Activated CD8-positive, alpha-beta memory T cell treated with anti-CD3 and anti-CD28 coated beads for 1 hour (primary cell): ENCODE measurements at regions not wholly inside any gene's neighbourhood (a gene's known extent, or its start where the extent isn't known, plus 50 kb on each side); places are given as distances from the start of the nearest gene placed in this dataset.

Experiments
- DNase-seq, 2 donors: peaks; one replicate each; pipeline ENCODE4 v3.0.0-alpha.2; 2020; ENCODE audit warnings: low read depth in 1 of 2; ENCODE audit errors: extremely low read depth in 1 of 2

DNA sequence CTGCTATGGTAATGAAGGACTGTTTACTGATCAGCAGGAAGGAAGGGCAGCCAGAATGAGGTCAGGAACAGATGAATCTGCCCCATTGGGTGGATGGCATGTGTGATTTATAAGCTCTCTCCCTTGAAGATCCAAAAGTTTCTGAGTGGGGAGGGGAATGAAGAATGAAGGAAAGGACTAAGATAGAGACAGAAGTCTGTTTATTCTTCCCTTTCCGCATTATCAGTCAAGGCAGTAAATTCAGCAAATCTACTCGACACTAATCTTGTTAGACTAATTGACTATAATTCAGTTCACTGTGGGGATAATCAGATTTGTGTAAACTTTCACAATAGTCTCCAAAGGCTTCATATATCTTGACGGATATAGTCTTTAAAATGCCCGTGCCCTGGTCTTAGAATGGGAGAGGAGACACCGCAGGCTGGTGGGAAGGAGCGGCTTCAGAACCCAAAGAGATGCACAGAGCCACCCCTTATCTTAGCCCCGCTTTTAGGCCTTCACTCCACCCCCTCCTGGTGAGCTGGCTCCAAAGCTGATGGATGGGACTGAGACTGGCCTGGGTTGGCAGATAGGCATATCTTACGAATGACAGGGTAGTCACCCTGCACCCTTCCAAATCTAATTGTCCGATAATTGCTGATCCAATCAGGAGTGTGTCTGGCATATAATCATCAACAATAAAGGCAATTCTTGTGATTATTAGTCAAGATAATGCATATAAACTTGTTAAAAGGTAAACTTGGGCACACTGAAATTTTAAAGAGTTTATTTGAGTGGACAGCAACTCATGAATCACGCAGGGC is 76.0 kb upstream of the PPM1J start:
- DNase-seq, result no peak

DNA sequence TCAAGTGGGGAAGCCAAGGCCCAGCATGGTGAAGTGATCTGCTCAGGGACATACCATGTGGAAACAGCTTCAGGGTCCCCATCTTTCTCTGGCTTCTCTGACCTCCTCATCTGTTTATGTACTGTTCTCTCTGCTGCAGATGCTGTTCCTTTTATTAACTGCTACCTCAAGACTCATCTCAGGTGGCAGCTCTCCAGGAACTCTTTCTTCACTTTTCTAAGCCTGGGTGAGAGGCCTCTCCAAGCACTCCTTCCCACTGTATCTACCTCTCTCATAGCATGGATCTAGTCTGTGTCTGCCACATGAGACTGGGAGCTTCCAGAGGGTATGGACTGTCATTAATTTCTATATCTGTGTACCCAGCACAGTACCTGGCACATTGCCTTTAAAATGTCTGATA is 73.4 kb upstream of the PPM1J start:
- DNase-seq, result no peak

GRCh38 chr1:112788054-112788453 is 72.9 kb upstream of the PPM1J start:
- DNase-seq, result no peak

DNA sequence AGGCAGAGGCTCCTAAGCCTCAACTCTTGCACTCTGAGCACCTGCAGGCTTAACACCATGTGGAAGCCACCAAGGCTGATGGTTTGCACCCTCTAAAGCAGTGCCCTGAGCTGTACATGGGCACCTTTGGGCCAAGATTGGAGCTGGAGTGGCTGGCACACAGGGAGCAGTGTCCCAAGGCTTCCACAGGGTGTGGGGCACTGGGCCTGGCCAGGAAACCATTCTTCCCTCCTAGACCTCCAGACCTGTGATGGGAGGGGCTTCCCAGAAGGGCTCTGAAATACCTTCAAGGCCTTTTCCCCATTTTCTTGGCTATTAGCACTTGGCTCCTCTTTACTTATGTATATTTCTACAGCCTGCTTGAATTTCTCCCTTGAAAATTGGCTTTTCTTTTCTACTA is 67.9 kb upstream of the PPM1J start:
- no peak for DNase-seq

DNA sequence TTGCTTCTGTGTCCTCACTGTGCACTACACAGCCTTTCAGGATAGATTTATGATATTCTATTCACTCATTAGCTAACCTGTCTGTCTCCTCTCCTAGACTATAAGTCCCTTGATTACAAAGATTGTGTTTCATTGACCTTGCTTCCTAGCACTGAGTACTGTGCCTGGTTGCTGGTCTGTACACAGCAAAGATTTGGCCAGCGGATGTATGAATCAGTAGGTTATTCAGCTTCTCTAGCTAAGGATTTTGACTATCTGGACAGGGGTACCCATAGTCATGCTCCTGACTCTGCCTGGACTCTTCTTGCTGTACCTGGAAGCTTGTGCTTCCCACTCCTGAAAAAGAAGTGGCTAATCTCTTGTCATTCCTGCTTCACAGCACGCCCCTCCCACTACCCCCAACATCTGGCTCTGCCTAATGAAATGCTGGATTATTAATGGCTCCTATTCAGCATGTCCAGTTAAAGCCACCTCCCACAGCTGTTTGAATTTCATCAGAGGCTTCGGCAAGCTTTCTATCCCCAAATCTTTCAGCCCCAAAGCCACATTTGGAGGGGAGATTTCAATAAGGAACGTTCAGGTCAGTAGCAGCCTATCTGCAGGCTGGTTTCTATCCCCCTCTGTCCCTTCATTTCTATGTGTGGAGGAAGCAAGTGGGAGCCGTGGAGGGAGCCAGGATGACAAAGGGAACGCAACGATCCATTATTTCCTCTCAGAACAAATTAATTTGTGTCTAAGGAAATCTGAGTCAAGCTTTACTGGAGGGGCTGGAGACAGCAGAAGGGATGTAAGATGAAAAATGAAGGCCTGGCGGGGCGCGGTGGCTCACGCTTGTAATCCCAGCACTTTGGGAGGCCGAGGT is 64.8 kb upstream of the PPM1J start:
- DNase-seq, result no peak

- DNase-seq, result no peak
Observed at GRCh38 chr1:112778137-112778536, 63.0 kb upstream of the PPM1J start.

DNA sequence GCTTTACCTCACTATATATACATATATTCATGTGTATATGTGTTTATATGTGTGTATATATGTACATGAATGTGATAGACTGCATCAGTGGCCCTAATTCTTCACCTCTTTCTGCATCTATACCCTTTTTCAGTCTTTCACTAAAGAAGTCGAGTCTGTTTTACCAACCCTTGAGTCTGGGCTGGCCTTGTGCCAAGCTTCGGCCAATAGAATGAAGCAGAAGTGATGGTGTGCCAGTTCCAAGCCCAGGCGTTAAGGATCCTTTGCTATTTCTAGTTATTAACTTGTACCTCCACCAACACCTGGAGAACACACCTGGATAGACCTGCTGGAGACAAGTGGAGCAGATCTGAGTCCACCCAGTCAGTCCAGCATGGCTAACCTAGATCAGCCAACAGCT is 61.6 kb upstream of the PPM1J start:
- DNase-seq, result no peak

GRCh38 chr1:112772781-112773180 is 57.6 kb upstream of the PPM1J start:
- no peak for DNase-seq

DNA sequence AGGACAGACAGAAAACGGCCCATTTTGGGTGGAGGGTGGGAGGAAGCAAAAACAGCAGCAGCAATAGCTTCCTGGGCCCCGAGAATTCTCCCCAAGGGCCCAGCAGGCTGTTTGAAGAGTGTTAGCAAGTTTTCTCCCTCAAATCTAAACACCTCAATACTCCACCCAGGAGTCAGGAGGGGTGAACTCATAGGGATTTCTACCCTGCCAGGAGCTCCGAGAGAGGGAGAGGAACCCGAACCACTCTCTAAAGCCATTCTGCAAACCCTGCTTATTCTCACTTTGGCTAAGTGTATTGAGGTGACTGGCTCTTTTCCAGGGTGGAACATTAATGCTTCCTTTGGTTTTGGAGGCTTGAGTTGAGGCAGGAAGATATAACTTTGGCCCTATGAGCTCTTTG is 55.6 kb upstream of the PPM1J start:
- DNase-seq, result no peak

DNA sequence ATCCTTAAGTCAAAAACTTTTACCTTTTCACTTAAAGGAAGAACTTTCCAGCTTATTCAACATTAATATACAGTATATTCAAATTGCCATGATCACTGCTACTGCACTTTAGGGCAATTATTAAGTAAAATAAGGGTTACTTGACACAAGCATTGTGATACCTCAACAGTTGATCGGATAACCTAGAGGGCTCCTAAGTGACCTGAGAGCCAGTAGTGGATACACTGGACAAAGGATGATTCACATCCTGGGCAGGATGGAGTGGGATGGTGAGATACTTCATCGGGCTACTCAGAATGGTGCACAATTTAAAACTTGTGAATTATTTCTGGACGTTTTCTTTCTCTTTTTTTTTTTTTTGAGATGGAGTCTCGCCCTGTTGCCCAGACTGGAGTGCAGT is 54.5 kb upstream of the PPM1J start:
- no peak for DNase-seq

GRCh38 chr1:112767646-112768045 is 52.5 kb upstream of the PPM1J start:
- DNase-seq, result no peak
